Tibial nerve (tissue), 4 donors: ENCODE measurements at regions not wholly inside any gene's neighbourhood (a gene's known extent, or its start where the extent isn't known, plus 50 kb on each side); places are given as distances from the start of the nearest gene placed in this dataset.

Source experiments
- DNase-seq, 2 donors: peaks; one replicate each; pipeline ENCODE4 v3.0.0-alpha.2; 2019; ENCODE audit warnings: low spot score in 2 of 2
- H3K27ac ChIP-seq, 4 donors: fragments of 200-600 bp; sonication (generic) in 3 of 4; one replicate each; pipeline ENCODE4 v1.5.1; 2017 to 2019; ENCODE audit warnings: mild to moderate bottlenecking in 1 of 4
- H3K27me3 ChIP-seq, 2 donors: fragments of 200-600 bp; sonication (generic) in 1 of 2; one replicate each; pipeline versions ENCODE4 v1.5.1 to v1.6.0; 2017 to 2019
- H3K36me3 ChIP-seq, 3 donors: fragments of 200-600 bp; sonication (generic); one replicate each; pipeline ENCODE4 v1.5.1; 2018 to 2019
- H3K4me1 ChIP-seq, 4 donors: fragments of 200-600 bp; sonication (generic) in 3 of 4; one replicate each; pipeline ENCODE4 v1.5.1; 2017 to 2019
- H3K4me3 ChIP-seq, 4 donors: fragments of 200-600 bp; sonication (generic) in 3 of 4; one replicate each; pipeline ENCODE4 v1.5.1; 2017 to 2019; ENCODE audit warnings: mild to moderate bottlenecking in 1 of 4, moderate library complexity in 1 of 4
- H3K9me3 ChIP-seq, 4 donors: fragments of 200-600 bp; sonication (generic) in 3 of 4; one replicate each; pipeline ENCODE4 v1.5.1; 2017 to 2019
- EP300 ChIP-seq, 2 donors: sonication (generic); formaldehyde crosslinking; IDR thresholded peaks; one replicate each; pipeline ENCODE4 v1.6.1; 2017; ENCODE audit warnings: antibody characterized with exemption in 2 of 2, mild to moderate bottlenecking in 1 of 2
- POLR2A ChIP-seq, 2 donors: fragments of 450-650 bp; IDR thresholded peaks; one replicate each; pipeline ENCODE4 v1.6.1; 2017; ENCODE audit warnings: antibody characterized with exemption in 2 of 2, mild to moderate bottlenecking in 2 of 2, moderate library complexity in 2 of 2
- WGBS, 2 donors: methylation state at CpG; one replicate each; pipeline ENCODE4 v1.1.5; 2018; 5-methylcytosine and 5-hydroxymethylcytosine counted together
- TF ChIP-seq, protein P1 (sequence below), 5 experiments: fragments of 200-600 bp in 3 of 5; fragments of 450-650 bp in 2 of 5; sonication (generic) in 3 of 5; IDR thresholded peaks; one replicate each; pipeline ENCODE4 v1.5.1; 2016 to 2019; ENCODE audit warnings: antibody characterized with exemption in 5 of 5, mild to moderate bottlenecking in 3 of 5, moderate library complexity in 2 of 5

- TF ChIP-seq POLR2A (IDR thresholded peaks at IDR 0.05) (no peak), EP300 (IDR thresholded peaks at IDR 0.05) (no peak)
- TF ChIP-seq, protein P1, sequence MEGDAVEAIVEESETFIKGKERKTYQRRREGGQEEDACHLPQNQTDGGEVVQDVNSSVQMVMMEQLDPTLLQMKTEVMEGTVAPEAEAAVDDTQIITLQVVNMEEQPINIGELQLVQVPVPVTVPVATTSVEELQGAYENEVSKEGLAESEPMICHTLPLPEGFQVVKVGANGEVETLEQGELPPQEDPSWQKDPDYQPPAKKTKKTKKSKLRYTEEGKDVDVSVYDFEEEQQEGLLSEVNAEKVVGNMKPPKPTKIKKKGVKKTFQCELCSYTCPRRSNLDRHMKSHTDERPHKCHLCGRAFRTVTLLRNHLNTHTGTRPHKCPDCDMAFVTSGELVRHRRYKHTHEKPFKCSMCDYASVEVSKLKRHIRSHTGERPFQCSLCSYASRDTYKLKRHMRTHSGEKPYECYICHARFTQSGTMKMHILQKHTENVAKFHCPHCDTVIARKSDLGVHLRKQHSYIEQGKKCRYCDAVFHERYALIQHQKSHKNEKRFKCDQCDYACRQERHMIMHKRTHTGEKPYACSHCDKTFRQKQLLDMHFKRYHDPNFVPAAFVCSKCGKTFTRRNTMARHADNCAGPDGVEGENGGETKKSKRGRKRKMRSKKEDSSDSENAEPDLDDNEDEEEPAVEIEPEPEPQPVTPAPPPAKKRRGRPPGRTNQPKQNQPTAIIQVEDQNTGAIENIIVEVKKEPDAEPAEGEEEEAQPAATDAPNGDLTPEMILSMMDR (IDR thresholded peaks at IDR 0.05), result no peak
- no peak overlapping the region for H3K4me3 ChIP-seq
- H3K27me3 ChIP-seq, result no peaks in the 10 kb centered on the region
- H3K27ac ChIP-seq, result peak overlapping the region in 1 of 4 donors; percentile 22
- H3K9me3 ChIP-seq, result no peaks in the 10 kb centered on the region
- 89 to 92% methylated on average over 1 of the region's 1 CpG for WGBS, 2 donors
- H3K36me3 ChIP-seq, result no peaks in the 10 kb centered on the region
- H3K4me1 ChIP-seq, result peaks cover 0 to 9% (median 3%) of the 10 kb centered on the region in 4 donors
- no peak for DNase-seq
Observed at GRCh38 chr12:68478516-68479260, 132.0 kb upstream of the RAP1B start.

GRCh38 chr12:68479261-68479895 is 131.3 kb upstream of the RAP1B start:
- H3K36me3 ChIP-seq, result no peaks in the 10 kb centered on the region
- H3K4me3 ChIP-seq, result no peak overlapping the region
- no peaks in the 10 kb centered on the region for H3K27me3 ChIP-seq
- no peaks in the 10 kb centered on the region for H3K9me3 ChIP-seq
- WGBS, 2 donors, result 21 to 28% methylated on average over 4 of the region's 4 CpGs
- peaks cover 0 to 9% (median 3%) of the 10 kb centered on the region in 4 donors for H3K4me1 ChIP-seq
- H3K27ac ChIP-seq, result peak overlapping the region in 1 of 4 donors; percentile 22
- DNase-seq, result no peak
- TF ChIP-seq EP300 (IDR thresholded peaks at IDR 0.05) (no peak), POLR2A (IDR thresholded peaks at IDR 0.05) (no peak)
- TF ChIP-seq, protein P1 (IDR thresholded peaks at IDR 0.05), result no peak

- Histone ChIP-seq H3K36me3 (no peaks in the 10 kb centered on the region), H3K27ac (no peak overlapping the region)
- 27 to 34% methylated on average over 2 of the region's 2 CpGs for WGBS, 2 donors
Observed at GRCh38 chr12:68479896-68480291, 130.8 kb upstream of the RAP1B start.

GRCh38 chr12:68480526-68480925 is 130.2 kb upstream of the RAP1B start:
- DNase-seq, result no peak
- H3K4me1 ChIP-seq, result peaks cover 0 to 9% (median 3%) of the 10 kb centered on the region in 4 donors
- no peaks in the 10 kb centered on the region for H3K27me3 ChIP-seq
- no peaks in the 10 kb centered on the region for H3K36me3 ChIP-seq
- H3K27ac ChIP-seq, result peak overlapping the region in 1 of 4 donors; percentile 5
- no peak overlapping the region for H3K4me3 ChIP-seq
- TF ChIP-seq EP300 (IDR thresholded peaks at IDR 0.05) (no peak), POLR2A (IDR thresholded peaks at IDR 0.05) (no peak)
- TF ChIP-seq, protein P1 (IDR thresholded peaks at IDR 0.05), result no peak
- no peaks in the 10 kb centered on the region for H3K9me3 ChIP-seq

More at GRCh38 chr12:68479896-68480291, 130.8 kb upstream of the RAP1B start:
- Histone ChIP-seq H3K9me3 (no peaks in the 10 kb centered on the region), H3K27me3 (no peaks in the 10 kb centered on the region), H3K4me1 (peaks cover 0 to 9% (median 3%) of the 10 kb centered on the region in 4 donors), H3K4me3 (no peak overlapping the region)
- DNase-seq, result no peak
- no peak for TF ChIP-seq POLR2A (IDR thresholded peaks at IDR 0.05)
- TF ChIP-seq, protein P1 (IDR thresholded peaks at IDR 0.05), result no peak
- TF ChIP-seq EP300 (IDR thresholded peaks at IDR 0.05), result no peak
